ENCODE measurements at regions not wholly inside any gene's neighbourhood (a gene's known extent, or its start where the extent isn't known, plus 50 kb on each side); places are given as distances from the start of the nearest gene placed in this dataset.
"Not testable (repeated sequence)": the region's sequence is repeated elsewhere in the genome, so short reads cannot be mapped to it uniquely, and the experiment has no call there.

- DNase-seq (ENCODE audit: low spot score), result no peak
Measured at GRCh38 chr9:124125651-124125977, 114.0 kb downstream of the LHX2 start.

GRCh38 chr9:124126648-124127646 lies 115.4 kb downstream of the LHX2 start:
- peak; percentile 88 for DNase-seq (ENCODE audit: low spot score)

GRCh38 chr9:124128568-124129166 lies 117.1 kb downstream of the LHX2 start:
- no peak for DNase-seq (ENCODE audit: low spot score)

- no peak for DNase-seq (ENCODE audit: low spot score)
Measured at GRCh38 chr9:124130277-124131075, 118.9 kb downstream of the LHX2 start.

- not testable (repeated sequence) for DNase-seq (ENCODE audit: low spot score)
Measured at GRCh38 chr9:124131518-124131917, 120.0 kb downstream of the LHX2 start.

GRCh38 chr9:124132671-124133147 lies 121.1 kb downstream of the LHX2 start:
- no peak for DNase-seq (ENCODE audit: low spot score)

- no peak for DNase-seq (ENCODE audit: low spot score)
Measured at GRCh38 chr9:124133727-124134126, 122.2 kb downstream of the LHX2 start.

GRCh38 chr9:124134526-124134925 lies 123.0 kb downstream of the LHX2 start:
- no peak for DNase-seq (ENCODE audit: low spot score)

GRCh38 chr9:124135813-124136365 lies 121.9 kb upstream of the NEK6 start:
- no peak for DNase-seq (ENCODE audit: low spot score)

GRCh38 chr9:124137009-124137943 lies 120.5 kb upstream of the NEK6 start:
- DNase-seq (ENCODE audit: low spot score), result no peak

- DNase-seq (ENCODE audit: low spot score), result no peak
Measured at GRCh38 chr9:124137944-124138335, 119.8 kb upstream of the NEK6 start.

GRCh38 chr9:124139001-124139400 lies 118.7 kb upstream of the NEK6 start:
- DNase-seq (ENCODE audit: low spot score), result no peak

- DNase-seq (ENCODE audit: low spot score), result no peak
Measured at GRCh38 chr9:124140941-124141568, 116.7 kb upstream of the NEK6 start.

GRCh38 chr9:124144561-124145123 lies 113.1 kb upstream of the NEK6 start:
- DNase-seq (ENCODE audit: low spot score), result not testable (repeated sequence)

- no peak for DNase-seq (ENCODE audit: low spot score)
Measured at GRCh38 chr9:124146031-124146561, 111.7 kb upstream of the NEK6 start.

- DNase-seq (ENCODE audit: low spot score), result no peak
Measured at GRCh38 chr9:124149992-124150391, 107.8 kb upstream of the NEK6 start.

GRCh38 chr9:124163760-124164255 lies 93.9 kb upstream of the NEK6 start:
- DNase-seq (ENCODE audit: low spot score), result no peak

- no peak for DNase-seq (ENCODE audit: low spot score)
Measured at GRCh38 chr9:124164811-124165210, 92.9 kb upstream of the NEK6 start.

GRCh38 chr9:124174433-124174832 lies 83.3 kb upstream of the NEK6 start:
- no peak for DNase-seq (ENCODE audit: low spot score)

- DNase-seq (ENCODE audit: low spot score), result not testable (repeated sequence)
Measured at GRCh38 chr9:124177522-124177921, 80.2 kb upstream of the NEK6 start.

All from ecto neural progenitor cell (in vitro differentiated cells).